ENCODE measurements at regions not wholly inside any gene's neighbourhood (a gene's known extent, or its start where the extent isn't known, plus 50 kb on each side); places are given as distances from the start of the nearest gene placed in this dataset.
"Not testable (repeated sequence)": the region's sequence is repeated elsewhere in the genome, so short reads cannot be mapped to it uniquely, and the experiment has no call there.

- no peak for DNase-seq
Measured at GRCh38 chr2:236376566-236377244, 112.5 kb upstream of the ASB18 start.

GRCh38 chr2:236380051-236380612 is 115.9 kb upstream of the ASB18 start:
- no peak for DNase-seq

GRCh38 chr2:236381253-236381652 is 117.0 kb upstream of the ASB18 start:
- DNase-seq = not testable (repeated sequence)

- DNase-seq = not testable (repeated sequence)
Measured at GRCh38 chr2:236389284-236390216, 125.3 kb upstream of the ASB18 start.

GRCh38 chr2:236393101-236393500 is 128.9 kb upstream of the ASB18 start:
- DNase-seq = no peak

GRCh38 chr2:236393581-236393980 is 129.4 kb upstream of the ASB18 start:
- DNase-seq = no peak

GRCh38 chr2:236394571-236394970 is 130.4 kb upstream of the ASB18 start:
- no peak for DNase-seq

- no peak for DNase-seq
Measured at GRCh38 chr2:236395067-236395466, 130.9 kb upstream of the ASB18 start.

- DNase-seq = no peak
Measured at GRCh38 chr2:236396818-236397350, 132.7 kb upstream of the ASB18 start.

GRCh38 chr2:236397681-236398080 is 133.5 kb upstream of the ASB18 start:
- no peak for DNase-seq

- no peak for DNase-seq
Measured at GRCh38 chr2:236399409-236399808, 135.2 kb upstream of the ASB18 start.

- DNase-seq = no peak
Measured at GRCh38 chr2:236400046-236400574, 135.9 kb upstream of the ASB18 start.

- DNase-seq = no peak
Measured at GRCh38 chr2:236400594-236401360, 136.6 kb upstream of the ASB18 start.

GRCh38 chr2:236402033-236402790 is 138.0 kb upstream of the ASB18 start:
- DNase-seq = no peak

GRCh38 chr2:236403125-236403524 is 138.9 kb upstream of the ASB18 start:
- no peak for DNase-seq

GRCh38 chr2:236403811-236404210 is 139.6 kb upstream of the ASB18 start:
- no peak for DNase-seq

- DNase-seq = no peak
Measured at GRCh38 chr2:236404346-236404745, 140.1 kb upstream of the ASB18 start.

- no peak for DNase-seq
Measured at GRCh38 chr2:236405357-236405756, 141.2 kb upstream of the ASB18 start.

- no peak for DNase-seq
Measured at GRCh38 chr2:236408090-236408489, 143.9 kb upstream of the ASB18 start.

- no peak for DNase-seq
Measured at GRCh38 chr2:236408786-236409185, 144.6 kb upstream of the ASB18 start.

- no peak for DNase-seq
Measured at GRCh38 chr2:236415684-236416444, 151.7 kb upstream of the ASB18 start.
